Keratinocyte (primary cell): ENCODE measurements at regions not wholly inside any gene's neighbourhood (a gene's known extent, or its start where the extent isn't known, plus 50 kb on each side); places are given as distances from the start of the nearest gene placed in this dataset.

Experiments
- DNase-seq: peaks from one replicate; pipeline ENCODE4 v3.0.0-alpha.2; 2011; ENCODE audit warnings: low read depth, missing footprints, low spot score
- FAIRE-seq: peaks from 2 replicates; lab custom pipeline; 2011; peaks lifted over from hg19 to GRCh38; lab: Jason Lieb, UNC
- H2AFZ ChIP-seq: 2 replicates; pipeline ENCODE4 v1.6.0; 2012; ENCODE audit warnings: low read length, control low read depth, inconsistent platforms; ENCODE audit not compliant: control insufficient read depth
- H3K27ac ChIP-seq: 2 replicates; pipeline ENCODE4 v1.5.1; 2011; ENCODE audit warnings: low read length; ENCODE audit not compliant: control insufficient read depth, insufficient read depth
- H3K27me3 ChIP-seq: 3 replicates; pipeline ENCODE4 v1.6.0; 2011; ENCODE audit warnings: low read length; ENCODE audit not compliant: control insufficient read depth, insufficient read depth; ENCODE audit errors: extremely low read depth
- H3K36me3 ChIP-seq, 2 experiments: 2 replicates in 1 of 2; 3 replicates in 1 of 2; pipeline ENCODE4 v1.5.1; 2011; ENCODE audit warnings: low read length in 2 of 2, mild to moderate bottlenecking in 1 of 2; ENCODE audit not compliant: control insufficient read depth in 2 of 2, insufficient read depth in 2 of 2; ENCODE audit errors: extremely low read depth in 1 of 2
- H3K4me1 ChIP-seq: 3 replicates; pipeline ENCODE4 v1.5.1; 2011; ENCODE audit warnings: low read length; ENCODE audit not compliant: control insufficient read depth, insufficient read depth; ENCODE audit errors: extremely low read depth
- H3K4me2 ChIP-seq: 3 replicates; pipeline ENCODE4 v1.6.0; 2011; ENCODE audit warnings: low read depth, low read length; ENCODE audit not compliant: control insufficient read depth, insufficient read depth; ENCODE audit errors: extremely low read depth
- H3K4me3 ChIP-seq, 3 experiments: fragments of 200-600 bp in 1 of 3; sonication (generic) in 1 of 3; 2 replicates in 2 of 3; 3 replicates in 1 of 3; pipeline ENCODE4 v1.5.1; 2011 to 2016; ENCODE audit warnings: low read length in 3 of 3, mild to moderate bottlenecking in 3 of 3, control low read depth in 2 of 3, inconsistent platforms in 1 of 3, low read depth in 1 of 3, mixed read lengths in 1 of 3, mixed run types in 1 of 3, moderate library complexity in 1 of 3; ENCODE audit not compliant: control insufficient read depth in 2 of 3, insufficient read depth in 2 of 3; ENCODE audit errors: extremely low read depth in 1 of 3
- H3K79me2 ChIP-seq: 2 replicates; pipeline ENCODE4 v1.6.0; 2012; ENCODE audit warnings: low read length; ENCODE audit not compliant: control insufficient read depth, insufficient read depth
- H3K9ac ChIP-seq: 3 replicates; pipeline ENCODE4 v1.6.0; 2011; ENCODE audit warnings: low read length; ENCODE audit not compliant: control insufficient read depth, insufficient read depth; ENCODE audit errors: extremely low read depth
- H3K9me1 ChIP-seq: 3 replicates; pipeline ENCODE4 v1.6.0; 2011; ENCODE audit warnings: low read length; ENCODE audit not compliant: control insufficient read depth, insufficient read depth; ENCODE audit errors: extremely low read depth
- H3K9me3 ChIP-seq: 2 replicates; pipeline ENCODE4 v1.5.1; 2012; ENCODE audit warnings: low read depth, low read length; ENCODE audit not compliant: control insufficient read depth
- H4K20me1 ChIP-seq: 3 replicates; pipeline ENCODE4 v1.6.0; 2011; ENCODE audit warnings: low read length; ENCODE audit not compliant: control insufficient read depth, insufficient read depth; ENCODE audit errors: extremely low read depth
- CTCF ChIP-seq, 3 experiments: IDR thresholded peaks in 1 of 3; conservative IDR thresholded peaks in 1 of 3; optimal IDR thresholded peaks in 1 of 3; 2 replicates in 2 of 3; 3 replicates in 1 of 3; pipeline versions ENCODE3 to v1.5.1; 2011; ENCODE audit warnings: low read length in 3 of 3, mild to moderate bottlenecking in 3 of 3, moderate library complexity in 2 of 3, control low read depth in 1 of 3, inconsistent platforms in 1 of 3; ENCODE audit not compliant: insufficient read depth in 2 of 3; ENCODE audit errors: extremely low read depth in 1 of 3
- EZH2 ChIP-seq: IDR thresholded peaks from one replicate; pipeline ENCODE4 v1.6.1; 2012; ENCODE audit warnings: inconsistent platforms, mild to moderate bottlenecking, low read length, moderate library complexity
- dilution Hi-C: fragments of 300-500 bp; cut with MboI; formaldehyde crosslinking; loops from one replicate; pipeline ENCODE4 v1.7.0; 2020; ENCODE audit warnings: low sequenced_read_pairs; ENCODE audit not compliant: extremely low pct_ligation_motif_present

GRCh38 chr3:177882124-177882648, 654.0 kb upstream of the KCNMB2 start:
- no peaks in the 10 kb centered on the region for H4K20me1 ChIP-seq
- no peak overlapping the region for H2AFZ ChIP-seq
- no peaks in the 10 kb centered on the region for H3K9me1 ChIP-seq
- no peak for DNase-seq
- dilution Hi-C loops: no loop called here
- H3K4me1 ChIP-seq: no peaks in the 10 kb centered on the region
- H3K4me3 ChIP-seq: no peak overlapping the region
- H3K9me3 ChIP-seq: no peaks in the 10 kb centered on the region
- H3K79me2 ChIP-seq: no peaks in the 10 kb centered on the region
- H3K9ac ChIP-seq: no peak overlapping the region
- H3K27ac ChIP-seq: no peak overlapping the region
- no peaks in the 10 kb centered on the region for H3K27me3 ChIP-seq
- no peak overlapping the region for H3K4me2 ChIP-seq
- TF ChIP-seq EZH2: no peak
- TF ChIP-seq CTCF (optimal IDR thresholded peaks at IDR 0.05 in 1 of 3, IDR thresholded peaks at IDR 0.05 in 1 of 3, conservative IDR thresholded peaks at IDR 0.05 in 1 of 3; ENCODE audit: extremely low read depth in 1 of 3, insufficient read depth in 2 of 3, low read length in 3 of 3): no peak
- no peak for FAIRE-seq
- no peaks in the 10 kb centered on the region for H3K36me3 ChIP-seq

GRCh38 chr3:177883091-177883490, 653.1 kb upstream of the KCNMB2 start:
- TF ChIP-seq EZH2 (no peak), CTCF (optimal IDR thresholded peaks at IDR 0.05 in 1 of 3, IDR thresholded peaks at IDR 0.05 in 1 of 3, conservative IDR thresholded peaks at IDR 0.05 in 1 of 3; ENCODE audit: extremely low read depth in 1 of 3, insufficient read depth in 2 of 3, low read length in 3 of 3) (no peak)
- no peak overlapping the region for H3K27ac ChIP-seq
- H3K4me2 ChIP-seq: no peak overlapping the region
- H3K9me3 ChIP-seq: no peaks in the 10 kb centered on the region
- no peaks in the 10 kb centered on the region for H4K20me1 ChIP-seq
- H3K4me3 ChIP-seq: no peak overlapping the region
- H3K9me1 ChIP-seq: no peaks in the 10 kb centered on the region
- H3K4me1 ChIP-seq: no peaks in the 10 kb centered on the region
- H3K27me3 ChIP-seq: no peaks in the 10 kb centered on the region
- H3K79me2 ChIP-seq: no peaks in the 10 kb centered on the region
- dilution Hi-C loops: no loop called here
- FAIRE-seq: no peak
- H3K9ac ChIP-seq: no peak overlapping the region
- DNase-seq: no peak
- no peaks in the 10 kb centered on the region for H3K36me3 ChIP-seq
- H2AFZ ChIP-seq: no peak overlapping the region
